HG03521 (cell line): ENCODE measurements at regions not wholly inside any gene's neighbourhood (a gene's known extent, or its start where the extent isn't known, plus 50 kb on each side); places are given as distances from the start of the nearest gene placed in this dataset.

Experiments used
- ATAC-seq: cut with Tn5 transposase; IDR thresholded peaks from one replicate; pipeline ENCODE4 v1.9.1; 2021; ENCODE audit warnings: mild to moderate bottlenecking, moderate library complexity; ENCODE audit not compliant: unreplicated experiment

DNA sequence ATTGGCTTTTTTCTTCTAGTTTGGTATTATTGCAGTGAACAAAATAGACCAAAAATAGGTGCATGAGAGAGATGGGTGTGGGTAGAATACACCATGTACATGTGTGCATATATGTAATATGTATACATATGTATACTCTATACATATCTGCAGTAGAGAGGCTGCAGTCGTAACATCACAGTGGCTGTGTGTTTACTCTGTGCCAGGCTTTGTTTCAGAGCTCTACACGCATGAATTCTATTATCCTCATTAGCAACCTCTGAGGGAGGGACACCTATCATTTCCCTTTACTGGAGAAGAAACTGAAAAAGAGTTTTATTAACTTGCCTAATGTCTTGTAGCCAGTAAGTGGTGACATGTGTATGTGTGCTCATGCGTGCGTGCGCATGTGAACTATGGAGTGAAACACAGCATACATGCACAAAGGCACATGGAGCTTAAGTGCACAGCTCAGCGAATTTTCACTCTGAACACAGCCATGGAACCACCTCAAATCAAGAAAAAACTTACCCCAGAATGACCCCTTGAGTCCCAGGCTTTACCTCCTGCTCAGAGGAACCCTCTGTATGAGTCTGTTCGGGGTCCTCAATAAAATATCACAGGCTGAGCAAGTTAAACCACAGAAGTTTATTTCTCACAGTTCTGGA is 452.5 kb downstream of the CDH26 start:
- ATAC-seq: no peak

DNA sequence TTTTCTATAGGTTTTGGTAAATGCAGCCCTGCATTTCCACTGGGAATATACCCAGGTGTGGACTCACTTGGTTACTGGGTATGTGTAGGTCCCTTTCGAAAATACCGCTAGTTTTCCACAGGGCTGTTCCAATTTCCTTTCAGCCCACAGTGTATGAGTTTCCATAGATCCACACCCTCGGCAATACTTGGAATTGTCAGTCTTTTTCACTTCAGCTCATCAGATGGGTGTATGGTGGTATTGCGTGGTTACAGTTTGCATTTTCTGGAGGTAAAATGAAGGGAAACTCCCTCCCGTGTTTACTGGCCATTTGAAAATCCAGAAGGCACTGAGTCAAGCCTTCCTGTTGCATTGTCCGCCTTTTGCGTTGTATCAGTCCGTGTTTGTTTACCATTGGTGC is 453.6 kb downstream of the CDH26 start:
- ATAC-seq: no peak

DNA sequence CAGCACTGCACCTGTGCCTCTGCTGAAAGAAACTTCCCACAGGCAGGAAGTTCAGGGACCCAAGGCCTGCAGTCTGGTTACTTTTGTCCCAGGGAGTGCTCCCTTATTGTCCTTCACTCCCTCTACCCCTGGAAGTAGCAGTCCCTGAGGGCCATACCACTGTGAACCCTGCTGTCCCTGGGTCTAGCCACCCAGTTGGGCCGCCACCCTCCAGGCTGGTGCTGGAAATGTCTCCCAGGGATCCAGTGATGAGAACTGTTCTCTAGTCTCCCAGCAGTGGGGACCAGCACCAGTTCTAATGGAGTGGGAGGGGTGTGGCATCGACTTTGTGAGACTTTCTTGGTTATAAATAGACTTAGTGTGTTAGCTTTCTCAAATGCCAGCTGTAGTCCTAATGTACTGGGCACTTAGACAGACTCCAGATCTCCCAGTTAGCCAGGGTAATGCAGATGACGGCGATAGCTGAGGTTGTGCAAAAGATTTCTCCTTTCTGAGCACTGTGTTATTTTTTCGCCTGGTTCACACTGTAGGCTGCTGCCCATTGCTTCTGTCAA is 462.5 kb downstream of the CDH26 start:
- ATAC-seq: no peak

DNA sequence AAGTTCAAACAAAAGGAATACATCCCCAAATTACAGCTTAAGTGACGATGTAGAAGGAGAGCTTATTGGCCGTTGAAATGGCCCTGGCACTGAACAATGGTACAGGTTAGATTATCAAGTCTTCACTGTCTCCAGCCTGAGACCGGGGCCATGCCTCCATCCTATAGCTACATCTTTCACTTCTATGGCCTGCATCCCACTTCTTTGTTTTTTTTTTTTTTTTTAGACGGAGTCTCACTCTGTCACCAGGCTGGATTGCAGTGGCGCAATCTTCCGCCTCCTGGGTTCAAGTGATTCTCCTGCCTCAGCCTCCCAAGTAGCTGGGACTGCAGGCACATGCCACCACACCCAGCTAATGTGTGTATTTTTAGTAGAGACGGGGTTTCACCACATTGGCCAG is 464.6 kb downstream of the CDH26 start:
- ATAC-seq: no peak

DNA sequence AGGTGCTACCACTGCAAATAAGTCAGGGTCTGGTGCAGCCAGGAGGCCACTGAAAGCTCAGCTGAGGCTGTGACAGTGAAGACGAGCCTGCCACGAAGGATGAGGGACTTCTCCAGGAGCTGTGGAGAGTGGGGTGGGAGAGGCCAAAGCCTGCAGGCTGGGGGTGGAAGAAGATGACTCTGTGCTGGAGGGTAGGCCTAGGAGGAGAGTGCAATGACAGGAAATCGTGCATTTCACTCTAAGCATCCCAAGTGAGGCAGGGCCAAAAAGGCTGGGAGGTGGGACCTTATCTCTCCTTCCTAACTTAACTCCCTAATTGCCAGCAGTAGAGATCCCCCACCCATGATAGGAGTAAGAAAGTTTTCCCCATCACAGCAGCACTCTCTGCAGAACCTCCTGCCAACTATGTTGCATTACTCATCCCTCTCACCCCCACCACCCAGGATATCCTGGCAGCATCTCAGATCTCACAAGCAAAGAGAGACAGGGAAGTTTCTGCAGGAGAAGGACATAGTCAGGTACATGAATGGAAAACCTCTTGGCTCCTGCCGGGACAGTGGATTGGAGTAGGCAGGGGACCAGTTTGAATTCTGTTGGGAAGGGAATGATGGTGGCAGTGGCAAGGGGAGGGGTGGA is 466.2 kb downstream of the CDH26 start:
- ATAC-seq: no peak

DNA sequence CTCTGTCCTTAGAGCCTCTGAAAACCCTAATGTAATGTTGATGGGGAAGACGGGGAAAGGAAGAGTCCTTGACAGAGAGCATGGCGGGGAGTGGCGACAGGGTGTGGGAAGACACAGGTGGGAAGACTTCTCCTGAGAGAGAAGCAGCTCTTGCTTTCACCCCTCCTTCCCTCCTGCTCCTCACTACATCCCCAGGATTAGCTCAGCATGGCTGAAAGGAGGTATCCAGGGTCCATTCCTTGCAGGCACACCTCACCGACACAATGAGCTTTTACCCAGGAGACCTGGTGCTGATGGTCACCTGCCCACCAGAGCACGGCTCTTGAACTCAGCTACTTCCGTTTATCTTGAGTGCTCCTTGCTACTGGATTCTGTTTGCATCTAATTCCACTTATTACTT is 469.3 kb downstream of the CDH26 start:
- no peak for ATAC-seq

DNA sequence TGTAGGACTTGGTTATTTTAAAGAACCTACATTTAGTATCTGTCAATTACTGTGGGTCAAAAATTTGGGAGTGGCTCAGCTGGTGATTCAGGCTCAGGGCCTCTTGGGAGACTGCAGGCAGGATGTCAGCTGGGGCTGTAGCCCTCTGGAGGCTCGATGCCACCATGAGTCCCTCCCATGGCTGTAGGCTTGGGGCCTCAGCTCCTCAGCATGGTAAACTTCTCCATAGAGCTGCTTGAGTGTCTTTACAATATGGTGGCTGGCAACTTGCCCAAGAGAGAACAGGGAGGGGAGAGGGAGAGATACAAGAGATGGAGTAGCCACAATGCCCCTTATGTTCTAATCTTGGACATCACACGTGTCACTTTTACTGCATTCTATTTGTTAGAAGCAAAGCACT is 470.4 kb downstream of the CDH26 start:
- ATAC-seq: no peak

DNA sequence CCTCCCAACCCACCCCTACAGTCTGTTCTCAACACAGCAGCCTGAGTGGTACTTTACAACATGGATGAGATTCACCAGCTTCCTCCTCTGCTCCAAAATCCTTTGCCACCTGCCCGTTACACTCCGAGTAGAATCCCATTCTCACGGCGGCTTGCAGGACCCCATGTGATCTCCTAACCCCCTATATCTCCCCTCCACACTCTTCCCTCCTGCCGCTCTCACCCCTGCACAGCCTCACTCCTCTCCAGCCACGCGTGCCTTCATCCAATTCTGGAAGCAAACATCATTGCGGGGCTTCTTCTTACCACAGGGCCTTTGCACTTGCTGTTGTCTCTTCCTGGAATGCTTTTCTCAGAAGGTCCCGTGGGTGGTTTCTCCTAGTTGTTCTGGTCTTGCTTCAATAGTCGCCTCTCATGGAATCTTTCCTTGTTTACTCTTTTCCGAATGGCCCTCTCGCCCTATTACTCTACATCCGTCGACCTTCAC is 472.3 kb downstream of the CDH26 start:
- no peak for ATAC-seq

DNA sequence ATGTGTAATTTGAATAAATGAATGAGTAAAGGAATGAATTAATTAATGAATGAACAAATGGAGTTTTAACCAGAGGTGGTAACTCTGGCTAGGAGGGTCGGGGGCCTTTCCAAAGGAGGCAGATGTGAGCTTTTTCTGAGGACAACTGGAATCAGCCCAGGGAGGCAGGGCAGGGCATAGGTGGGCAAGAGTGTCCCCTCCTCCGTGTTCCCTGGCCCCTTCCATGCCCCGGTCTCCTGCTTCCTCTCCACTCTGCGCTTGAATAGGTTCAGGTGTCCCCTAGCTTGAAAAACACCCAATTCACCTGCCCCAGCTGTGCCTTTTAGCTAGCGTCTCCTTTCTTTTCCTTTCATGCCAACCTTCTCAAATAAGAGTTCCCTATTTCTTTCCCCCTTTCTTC is 473.1 kb downstream of the CDH26 start:
- no peak for ATAC-seq

DNA sequence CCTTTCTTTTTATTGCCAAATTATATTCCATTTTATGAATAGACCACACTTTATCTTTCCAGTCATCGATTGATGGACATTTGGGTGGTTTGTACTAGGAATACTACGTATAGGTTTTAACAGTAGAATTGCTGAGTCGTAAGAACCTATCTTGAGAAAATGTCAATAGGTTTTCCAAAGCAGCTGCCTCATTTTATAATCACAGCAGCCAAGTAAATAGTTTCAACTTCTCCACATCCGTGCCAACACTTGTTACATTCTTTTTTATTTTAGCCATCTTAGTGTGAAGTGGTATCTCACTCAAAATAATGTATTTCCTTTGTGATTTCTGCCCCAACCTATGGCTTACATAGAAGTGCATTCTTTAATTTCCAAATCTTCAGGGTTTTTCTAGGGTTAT is 479.2 kb downstream of the CDH26 start:
- ATAC-seq: no peak

DNA sequence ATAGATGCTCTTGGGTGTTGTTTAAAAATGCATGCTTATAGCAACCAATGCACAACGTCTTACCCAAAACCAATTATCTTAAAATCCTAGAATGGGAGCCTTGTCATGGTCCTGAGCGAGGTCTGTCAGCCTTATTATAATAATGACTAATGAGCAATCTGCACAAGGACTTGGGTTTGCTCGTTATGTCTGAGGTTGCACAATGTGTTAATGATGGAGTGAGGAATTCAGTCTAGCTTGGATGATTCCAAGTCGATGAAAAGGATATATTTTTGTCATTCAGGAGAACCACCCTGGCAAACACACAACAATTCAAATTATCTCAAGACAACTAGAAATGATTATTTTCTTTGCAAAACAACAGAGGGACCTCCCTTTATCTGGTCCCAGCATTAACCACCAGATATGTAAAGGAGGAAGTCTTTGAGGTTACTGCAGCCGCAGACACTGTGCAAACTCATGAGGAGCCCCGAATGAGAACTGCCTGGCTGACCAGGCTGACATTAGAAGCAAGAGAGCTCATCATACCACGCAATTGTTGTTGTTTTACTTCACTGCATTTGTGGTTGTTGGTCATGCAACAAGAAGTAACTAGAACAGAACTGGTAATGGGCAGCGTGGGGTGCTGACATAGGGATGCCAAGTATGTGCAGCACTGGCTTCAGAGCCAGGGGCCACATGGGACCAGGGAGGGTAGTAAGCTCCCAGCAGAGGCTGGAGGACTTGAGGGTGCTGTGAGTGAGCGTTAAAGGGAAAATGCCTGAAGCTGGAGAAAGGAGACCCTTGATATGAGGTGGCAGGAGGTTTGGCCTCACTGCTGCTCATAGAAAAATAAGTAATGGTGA is 488.3 kb downstream of the CDH26 start:
- peak; percentile 46 for ATAC-seq

DNA sequence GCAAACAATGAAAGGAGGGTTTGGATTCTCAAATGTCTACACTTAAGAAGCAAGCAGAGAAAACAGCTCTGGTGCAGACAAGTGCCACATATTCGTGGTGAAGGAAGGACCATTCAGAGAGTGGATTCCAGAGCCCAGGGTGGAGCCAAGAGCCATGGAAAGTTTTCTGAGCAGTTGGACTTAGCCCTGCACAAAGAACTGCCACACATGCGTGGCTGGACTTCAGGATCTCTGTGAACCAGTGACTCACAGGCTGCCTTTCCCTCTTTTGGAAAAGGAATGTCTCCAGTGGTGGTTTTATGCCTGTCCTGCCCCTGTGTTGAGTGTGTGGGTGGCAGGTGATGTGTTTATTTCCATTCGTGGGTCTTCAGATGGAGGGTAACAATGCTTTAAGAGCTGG is 489.5 kb downstream of the CDH26 start:
- ATAC-seq: no peak

DNA sequence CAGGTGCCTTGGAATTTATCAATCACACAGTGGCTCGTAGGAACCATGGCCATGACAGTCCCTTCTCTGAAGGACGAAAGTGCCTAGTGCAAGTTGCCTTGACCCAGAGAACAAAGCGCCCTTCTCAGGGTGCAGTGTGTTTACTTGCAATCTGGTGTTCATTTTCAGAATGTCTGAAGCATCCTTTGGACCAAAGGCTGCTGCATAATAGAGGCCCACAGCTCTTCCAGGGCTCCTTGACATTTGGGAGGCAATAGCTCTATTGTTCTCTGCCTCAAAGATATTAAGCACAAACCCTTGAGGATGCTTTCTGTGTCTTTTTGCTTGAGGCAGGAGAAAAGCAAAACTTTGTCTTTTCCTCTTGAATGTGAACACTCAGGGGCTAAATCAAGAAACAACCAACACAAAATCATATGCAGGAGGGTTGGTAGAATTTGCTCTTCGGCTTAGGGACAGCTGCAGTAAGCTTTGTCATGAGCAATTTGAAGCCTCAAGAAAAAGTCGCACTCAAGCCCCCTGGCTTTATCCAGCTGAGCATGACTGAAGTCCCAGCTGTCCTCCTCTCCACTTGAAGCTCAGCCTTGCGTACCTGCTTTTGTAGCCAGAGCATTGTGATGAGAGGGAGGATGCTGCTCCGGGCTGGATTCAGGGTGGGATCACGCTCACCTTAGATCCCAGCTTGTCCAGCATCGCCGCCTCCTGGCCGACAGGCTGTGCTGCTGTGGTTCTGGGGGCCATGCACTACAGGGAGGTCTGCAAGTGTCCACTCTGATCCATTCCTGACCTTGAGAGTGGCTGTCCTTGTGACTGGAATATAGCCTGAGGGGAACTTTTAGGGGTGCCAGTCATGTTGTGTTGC is 495.4 kb downstream of the CDH26 start:
- no peak for ATAC-seq

DNA sequence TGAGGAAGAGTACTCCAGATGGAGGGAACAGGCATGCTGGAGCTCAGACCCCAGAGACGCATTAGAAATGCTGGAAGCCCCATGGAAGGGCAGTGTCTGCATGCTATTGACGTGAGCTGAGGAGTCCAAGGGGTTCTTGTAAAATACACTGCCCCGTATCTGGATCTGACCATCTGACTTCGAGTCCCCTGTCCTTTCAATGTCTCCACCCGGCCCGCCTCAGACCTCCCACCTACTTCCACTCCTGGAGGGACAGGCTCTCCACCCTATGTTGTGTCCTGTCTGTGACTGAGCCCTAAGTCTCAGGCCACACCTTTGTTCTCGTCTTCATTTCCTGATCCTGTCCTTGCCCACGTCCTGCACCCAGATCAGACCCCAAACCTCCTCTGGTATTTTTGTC is 496.3 kb downstream of the CDH26 start:
- ATAC-seq: no peak

DNA sequence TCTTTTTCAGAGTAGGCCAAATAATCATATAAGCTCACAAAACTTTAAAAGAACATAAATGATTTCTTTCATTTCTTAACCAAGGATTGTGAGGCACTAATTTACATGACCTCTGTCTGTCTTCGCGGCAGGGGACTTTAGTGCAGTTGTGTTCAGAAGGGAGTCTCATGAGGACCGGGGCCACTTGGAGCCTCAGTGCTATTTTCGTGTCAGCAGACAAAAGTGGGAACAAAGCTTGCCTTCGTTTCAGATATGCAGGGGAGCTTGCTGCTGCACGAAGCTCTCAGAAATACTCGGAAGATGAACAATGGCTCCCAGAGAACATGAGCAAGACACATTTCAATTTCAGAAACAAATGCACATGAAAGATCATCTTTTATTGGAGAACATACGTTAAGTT is 497.0 kb downstream of the CDH26 start:
- ATAC-seq: no peak

DNA sequence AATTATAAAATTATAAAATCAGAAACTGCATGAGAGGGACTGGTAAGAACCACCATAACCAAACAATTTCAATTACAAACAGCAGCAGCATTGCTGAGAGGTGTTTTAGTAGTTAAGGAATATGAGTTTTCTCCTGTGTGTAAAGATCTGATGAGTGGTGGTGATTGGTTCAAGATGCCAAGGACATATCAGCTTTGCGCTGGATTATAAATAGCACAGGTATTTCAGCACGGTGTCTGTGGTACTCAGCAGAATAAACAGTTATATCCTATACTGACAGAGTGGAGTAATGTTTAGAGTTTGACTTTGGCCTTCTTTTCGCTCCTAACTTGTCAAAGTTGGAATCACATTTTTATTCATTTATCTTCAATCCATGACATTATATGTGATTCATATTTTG is 501.0 kb downstream of the CDH26 start:
- no peak for ATAC-seq

DNA sequence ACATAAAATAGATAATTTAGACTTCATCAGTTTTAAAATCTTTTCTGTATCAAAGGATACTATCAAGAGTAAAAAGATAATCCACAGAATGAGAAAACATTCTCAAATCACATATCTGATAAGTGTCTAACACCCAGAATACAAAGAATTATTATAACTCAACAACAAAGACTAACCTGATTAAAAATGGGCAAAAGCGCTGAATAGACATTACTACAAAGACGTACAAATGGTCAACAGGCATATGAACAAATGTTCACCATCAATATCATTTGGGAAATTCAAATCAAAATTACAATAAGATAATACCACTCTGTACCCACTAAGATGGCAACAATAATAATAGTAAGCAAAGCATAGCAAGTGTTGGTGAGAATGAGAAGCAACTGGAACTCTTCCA is 503.8 kb downstream of the CDH26 start:
- ATAC-seq: no peak

DNA sequence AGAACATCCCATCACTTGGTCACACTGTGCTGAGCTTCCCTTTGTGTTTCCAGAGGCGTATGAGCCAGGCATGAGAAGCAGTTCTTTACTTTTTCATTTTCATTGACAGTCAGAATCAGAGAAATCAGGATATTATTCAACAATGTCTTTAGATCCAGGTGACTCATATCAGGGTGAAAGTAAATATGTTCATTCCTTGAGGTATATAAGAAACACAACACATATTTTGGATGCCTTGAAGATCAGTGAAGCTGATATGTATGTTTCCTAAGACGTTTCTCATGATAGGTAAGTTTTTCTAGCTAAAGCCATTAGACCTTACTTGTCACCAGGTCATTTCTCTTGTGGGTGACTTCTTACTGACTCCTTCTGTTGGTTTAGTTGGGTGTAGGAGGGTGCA is 505.6 kb downstream of the CDH26 start:
- no peak for ATAC-seq

DNA sequence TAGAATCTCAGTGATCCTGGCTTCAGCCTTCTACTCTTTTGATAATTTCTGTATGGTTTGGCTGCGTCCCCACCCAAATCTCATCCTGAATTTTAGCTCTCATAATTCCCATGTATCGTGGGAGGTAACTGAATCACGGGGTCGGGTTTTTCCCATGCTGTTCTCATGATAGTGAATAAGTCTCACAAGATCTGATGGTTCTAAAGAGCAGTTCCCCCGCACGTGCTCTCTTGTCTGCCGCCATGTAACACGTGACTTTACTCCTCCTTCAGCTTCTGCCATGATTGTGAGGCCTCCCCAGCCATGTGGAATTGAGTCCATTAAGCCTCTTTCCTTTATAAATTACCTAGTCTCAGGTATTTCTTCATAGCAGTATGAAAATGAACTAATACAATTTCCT is 507.2 kb downstream of the CDH26 start:
- no peak for ATAC-seq

DNA sequence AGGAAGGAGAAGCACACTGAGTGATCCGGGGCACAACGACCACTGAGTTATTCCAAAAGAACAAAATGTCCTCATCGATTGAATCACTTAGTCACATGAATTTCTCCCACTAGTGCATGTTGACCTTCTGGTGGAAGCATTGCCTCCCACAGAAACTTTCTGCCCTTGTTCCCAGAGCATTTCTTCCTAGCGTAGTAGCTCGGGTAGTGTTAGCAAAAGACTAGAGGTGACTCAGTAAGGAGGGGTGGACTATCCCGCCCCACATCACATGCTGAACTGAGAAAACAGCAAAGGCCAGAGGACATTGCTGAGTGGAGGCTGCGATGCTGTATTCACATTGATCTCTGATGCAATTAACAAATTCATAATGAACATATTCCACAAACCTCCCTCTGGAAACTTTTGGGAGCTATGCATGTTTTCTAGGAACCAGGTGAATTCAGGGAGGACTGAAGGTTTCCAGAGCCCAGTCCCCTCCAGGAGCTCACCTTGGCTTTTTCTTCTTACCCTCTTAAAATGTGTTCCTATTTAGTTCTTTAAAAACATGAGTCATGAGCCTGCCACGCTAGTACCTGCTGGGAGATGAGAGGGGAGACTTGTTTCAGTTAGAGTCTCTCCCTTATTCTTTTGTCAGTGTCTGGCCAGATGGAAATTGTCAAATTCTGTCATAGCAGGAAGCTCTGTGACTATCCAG is 507.9 kb downstream of the CDH26 start:
- no peak for ATAC-seq
